Lower leg skin (tissue), 4 donors: ENCODE measurements at regions not wholly inside any gene's neighbourhood (a gene's known extent, or its start where the extent isn't known, plus 50 kb on each side); places are given as distances from the start of the nearest gene placed in this dataset.

Experiments
- DNase-seq, 2 donors: peaks; one replicate each; pipeline ENCODE4 v3.0.0-alpha.2; 2019; ENCODE audit warnings: low spot score in 2 of 2
- H3K4me3 ChIP-seq: fragments of 200-600 bp; sonication (generic); 2 replicates; pipeline ENCODE4 v1.5.1; 2017; ENCODE audit warnings: mild to moderate bottlenecking, low read depth; ENCODE audit not compliant: poor library complexity, severe bottlenecking
- CTCF ChIP-seq, 3 donors: fragments of 450-650 bp; IDR thresholded peaks; one replicate each; pipeline ENCODE4 v1.5.1; 2016; ENCODE audit warnings: antibody characterized with exemption in 3 of 3, mild to moderate bottlenecking in 3 of 3, moderate library complexity in 2 of 3
- POLR2A ChIP-seq, 2 donors: fragments of 450-650 bp; IDR thresholded peaks; one replicate each; pipeline ENCODE4 v1.6.1; 2016 to 2017; ENCODE audit warnings: antibody characterized with exemption in 2 of 2, mild to moderate bottlenecking in 1 of 2, moderate library complexity in 1 of 2
- WGBS, 2 donors: methylation state at CpG; one replicate each; pipeline ENCODE4 v1.1.5; 2018; 5-methylcytosine and 5-hydroxymethylcytosine counted together
- intact Hi-C: fragments of 100-400 bp; cut with DNase I; formaldehyde crosslinking; loops from one replicate; pipeline ENCODE4 v1.15.0; 2023; ENCODE audit warnings: low total_unique reads

- WGBS, 2 donors = 54 to 59% methylated on average over 4 of the region's 4 CpGs
- DNase-seq = no peak
- intact Hi-C loops = no loop called here
- TF ChIP-seq POLR2A (IDR thresholded peaks at IDR 0.05) (no peak), CTCF (IDR thresholded peaks at IDR 0.05) (no peak)
- no peak overlapping the region for H3K4me3 ChIP-seq
Observed at GRCh38 chr12:81942594-81942993, 183.4 kb upstream of the PPFIA2 start.

- intact Hi-C loops = no loop called here
- TF ChIP-seq CTCF (IDR thresholded peaks at IDR 0.05) (no peak), POLR2A (IDR thresholded peaks at IDR 0.05) (no peak)
- DNase-seq = no peak
- 84 to 87% methylated on average over 2 of the region's 2 CpGs for WGBS, 2 donors
- H3K4me3 ChIP-seq = no peak overlapping the region
Observed at GRCh38 chr12:81930037-81930436, 170.9 kb upstream of the PPFIA2 start.

- WGBS, 2 donors = 92 to 94% methylated on average over 9 of the region's 9 CpGs
- H3K4me3 ChIP-seq = no peak overlapping the region
- intact Hi-C loops = no loop called here
- no peak for TF ChIP-seq CTCF (IDR thresholded peaks at IDR 0.05)
- no peak for TF ChIP-seq POLR2A (IDR thresholded peaks at IDR 0.05)
- DNase-seq = no peak
Observed at GRCh38 chr12:81896771-81897170, 137.6 kb upstream of the PPFIA2 start.

GRCh38 chr12:81888961-81889360, 129.8 kb upstream of the PPFIA2 start:
- H3K4me3 ChIP-seq = no peak overlapping the region
- intact Hi-C loops = no loop called here
- no peak for DNase-seq
- TF ChIP-seq POLR2A (IDR thresholded peaks at IDR 0.05) = no peak
- no peak for TF ChIP-seq CTCF (IDR thresholded peaks at IDR 0.05)

GRCh38 chr12:81888106-81888740, 129.1 kb upstream of the PPFIA2 start:
- intact Hi-C loops = no loop called here
- H3K4me3 ChIP-seq = no peak overlapping the region
- no peak for DNase-seq
- TF ChIP-seq CTCF (IDR thresholded peaks at IDR 0.05) (no peak), POLR2A (IDR thresholded peaks at IDR 0.05) (no peak)

GRCh38 chr12:81874586-81874985, 115.4 kb upstream of the PPFIA2 start:
- DNase-seq = no peak
- no peak overlapping the region for H3K4me3 ChIP-seq
- WGBS, 2 donors = 2 to 3% methylated on average over 2 of the region's 2 CpGs
- intact Hi-C loops = no loop called here
- no peak for TF ChIP-seq CTCF (IDR thresholded peaks at IDR 0.05)
- TF ChIP-seq POLR2A (IDR thresholded peaks at IDR 0.05) = no peak
